Loucy (cell line): ENCODE measurements at regions not wholly inside any gene's neighbourhood (a gene's known extent, or its start where the extent isn't known, plus 50 kb on each side); places are given as distances from the start of the nearest gene placed in this dataset.

Source experiments
- EZH2phosphoT487 ChIP-seq: fragments of 200-600 bp; IDR thresholded peaks from 2 replicates; pipeline ENCODE4 v1.6.1; 2018; ENCODE audit warnings: antibody characterized with exemption, mild to moderate bottlenecking, moderate library complexity, borderline replicate concordance
- TF ChIP-seq, protein P1 (sequence below): fragments of 200-600 bp; sonication (generic); conservative IDR thresholded peaks from 2 replicates; pipeline ENCODE4 v1.5.1; 2014; ENCODE audit warnings: mild to moderate bottlenecking, antibody characterized with exemption, low read length

DNA sequence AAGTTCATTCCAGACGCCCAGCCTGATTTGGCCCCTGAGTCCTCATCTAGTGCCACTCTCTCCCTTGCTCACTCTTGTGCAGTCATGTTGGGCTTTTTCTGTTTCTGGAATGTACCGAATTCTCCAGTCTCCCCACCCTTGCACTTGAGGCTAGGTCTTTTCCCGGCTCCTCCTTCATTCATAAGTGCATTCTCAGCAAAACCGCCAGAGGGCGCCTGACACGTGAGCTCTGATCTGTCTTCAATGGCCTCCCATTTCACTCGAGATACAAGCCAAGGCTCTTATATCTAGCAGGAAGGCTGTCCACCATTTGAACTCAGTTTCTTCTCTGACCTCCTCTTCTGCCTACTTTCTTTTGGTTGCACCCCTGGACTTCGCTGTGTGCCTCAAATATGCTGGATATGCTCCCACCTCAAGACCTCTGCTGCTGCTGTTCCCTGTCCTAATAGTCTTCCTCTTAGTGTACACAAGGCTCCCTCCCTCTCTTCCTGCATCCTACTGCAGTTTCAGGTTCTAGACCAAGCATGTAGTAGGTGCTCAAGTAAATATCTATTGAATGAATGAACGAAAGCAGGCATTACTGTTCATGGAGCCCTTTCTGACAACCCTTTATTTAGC is 568.1 kb upstream of the WWC1 start:
- TF ChIP-seq, protein P1, sequence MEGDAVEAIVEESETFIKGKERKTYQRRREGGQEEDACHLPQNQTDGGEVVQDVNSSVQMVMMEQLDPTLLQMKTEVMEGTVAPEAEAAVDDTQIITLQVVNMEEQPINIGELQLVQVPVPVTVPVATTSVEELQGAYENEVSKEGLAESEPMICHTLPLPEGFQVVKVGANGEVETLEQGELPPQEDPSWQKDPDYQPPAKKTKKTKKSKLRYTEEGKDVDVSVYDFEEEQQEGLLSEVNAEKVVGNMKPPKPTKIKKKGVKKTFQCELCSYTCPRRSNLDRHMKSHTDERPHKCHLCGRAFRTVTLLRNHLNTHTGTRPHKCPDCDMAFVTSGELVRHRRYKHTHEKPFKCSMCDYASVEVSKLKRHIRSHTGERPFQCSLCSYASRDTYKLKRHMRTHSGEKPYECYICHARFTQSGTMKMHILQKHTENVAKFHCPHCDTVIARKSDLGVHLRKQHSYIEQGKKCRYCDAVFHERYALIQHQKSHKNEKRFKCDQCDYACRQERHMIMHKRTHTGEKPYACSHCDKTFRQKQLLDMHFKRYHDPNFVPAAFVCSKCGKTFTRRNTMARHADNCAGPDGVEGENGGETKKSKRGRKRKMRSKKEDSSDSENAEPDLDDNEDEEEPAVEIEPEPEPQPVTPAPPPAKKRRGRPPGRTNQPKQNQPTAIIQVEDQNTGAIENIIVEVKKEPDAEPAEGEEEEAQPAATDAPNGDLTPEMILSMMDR, result peak; percentile 74
- TF ChIP-seq EZH2phosphoT487, result no peak
